ENCODE measurements at regions not wholly inside any gene's neighbourhood (a gene's known extent, or its start where the extent isn't known, plus 50 kb on each side); places are given as distances from the start of the nearest gene placed in this dataset.

- TF ChIP-seq CTCF (IDR thresholded peaks at IDR 0.05) = no peak
- no peak for TF ChIP-seq POLR2AphosphoS5 (IDR thresholded peaks at IDR 0.05; ENCODE audit: low read depth, low read length)
Measured at GRCh38 chr6:133026705-133027104, 212.3 kb downstream of the RPS12 start.

Measured in SK-N-SH (cell line).